B cell (primary cell): ENCODE measurements at regions not wholly inside any gene's neighbourhood (a gene's known extent, or its start where the extent isn't known, plus 50 kb on each side); places are given as distances from the start of the nearest gene placed in this dataset.

Source experiments
- ATAC-seq: fragments of 200-7000 bp; cut with Tn5 transposase; one replicate; pipeline ENCODE4 v1.10.0; 2021; ENCODE audit warnings: low read depth, mild to moderate bottlenecking, moderate number of reproducible peaks, moderate library complexity
- CTCF ChIA-PET: fragments of 350-600 bp; sonication (Branson Sonifier 250); formaldehyde crosslinking; loops from one replicate; lab custom pipeline; 2021; ENCODE audit warnings: antibody characterized with exemption, inconsistent platforms; lab: Charles Lee
- POLR2A ChIA-PET: fragments of 350-600 bp; sonication (Branson Sonifier 250); formaldehyde crosslinking; loops from one replicate; lab custom pipeline; 2021; ENCODE audit warnings: antibody characterized with exemption; lab: Charles Lee
- DNase-seq: peaks from one replicate; pipeline ENCODE4 v3.0.0; 2013
- H2AFZ ChIP-seq: 2 replicates; pipeline ENCODE4 v1.6.1; 2012; ENCODE audit warnings: mild to moderate bottlenecking, low read depth, low read length; ENCODE audit not compliant: insufficient read depth, poor library complexity, severe bottlenecking
- H3K27ac ChIP-seq, 2 donors: 1 replicate in 1 of 2; 2 replicates in 1 of 2; pipeline ENCODE4 v1.5.1; 2012 to 2013; ENCODE audit warnings: low read length in 2 of 2, mild to moderate bottlenecking in 2 of 2, moderate library complexity in 1 of 2
- H3K27me3 ChIP-seq, 4 experiments: fragments of 200-600 bp in 1 of 4; sonication (generic) in 1 of 4; replicated peaks in 1 of 4; 1 replicate in 2 of 4; 2 replicates in 2 of 4; pipeline versions ENCODE4 v1.6.1 to v1.7.0; 2013 to 2016; ENCODE audit warnings: low read length in 3 of 4, mild to moderate bottlenecking in 2 of 4, mixed read lengths in 1 of 4, moderate library complexity in 1 of 4; ENCODE audit not compliant: insufficient read depth in 4 of 4, control insufficient read depth in 3 of 4; ENCODE audit errors: control extremely low read depth in 1 of 4
- H3K36me3 ChIP-seq, 2 experiments: replicated peaks in 1 of 2; 1 replicate in 1 of 2; 2 replicates in 1 of 2; pipeline versions ENCODE4 v1.6.1 to v1.7.1; 2013; ENCODE audit warnings: low read length in 1 of 2; ENCODE audit not compliant: insufficient read depth in 2 of 2, control insufficient read depth in 1 of 2; ENCODE audit errors: control extremely low read depth in 1 of 2, extremely low read depth in 1 of 2
- H3K4me1 ChIP-seq, 2 donors: fragments of 200-600 bp in 1 of 2; sonication (generic) in 1 of 2; 1 replicate in 1 of 2; 2 replicates in 1 of 2; pipeline versions ENCODE4 v1.5.1 to v1.6.1; 2013 to 2017; ENCODE audit warnings: low read length in 2 of 2; ENCODE audit not compliant: control insufficient read depth in 2 of 2, insufficient read depth in 2 of 2
- H3K4me2 ChIP-seq: replicated peaks from 2 replicates; pipeline ENCODE3; 2012; ENCODE audit warnings: mild to moderate bottlenecking, low read depth, low read length; ENCODE audit not compliant: poor library complexity, severe bottlenecking
- H3K4me3 ChIP-seq, 5 experiments: fragments of 200-600 bp in 1 of 5; sonication (generic) in 1 of 5; 1 replicate in 3 of 5; 2 replicates in 2 of 5; pipeline versions ENCODE4 v1.5.1 to v1.7.0; 2011 to 2016; ENCODE audit warnings: low read length in 4 of 5, mild to moderate bottlenecking in 4 of 5, low read depth in 2 of 5, control low read depth in 1 of 5, moderate library complexity in 1 of 5; ENCODE audit not compliant: insufficient read depth in 1 of 5; ENCODE audit errors: control extremely low read depth in 1 of 5, extremely low read depth in 1 of 5
- H3K79me2 ChIP-seq: fragments of 200-600 bp; sonication (generic); one replicate; pipeline ENCODE4 v1.6.0; 2016; ENCODE audit warnings: low read length; ENCODE audit not compliant: control insufficient read depth, insufficient read depth
- H3K9ac ChIP-seq: fragments of 200-600 bp; sonication (generic); 2 replicates; pipeline ENCODE4 v1.6.1; 2017; ENCODE audit warnings: mild to moderate bottlenecking, low read length, moderate library complexity
- H3K9me3 ChIP-seq, 3 donors: one replicate each; pipeline versions ENCODE4 v1.6.1 to v1.7.1; 2013; ENCODE audit warnings: low read length in 2 of 3; ENCODE audit not compliant: control insufficient read depth in 2 of 3, insufficient read depth in 1 of 3; ENCODE audit errors: control extremely low read depth in 1 of 3
- H4K20me1 ChIP-seq: 2 replicates; pipeline ENCODE4 v1.6.0; 2012; ENCODE audit warnings: mild to moderate bottlenecking, low read length; ENCODE audit not compliant: insufficient read depth, control insufficient read depth, poor library complexity, severe bottlenecking
- H3K27ac Mint-ChIP-seq: one replicate; pipeline ENCODE4 v1.8.0; 2021; ENCODE audit warnings: mixed read lengths
- H3K27me3 Mint-ChIP-seq: one replicate; pipeline ENCODE4 v1.8.0; 2021; ENCODE audit warnings: mixed read lengths
- H3K4me1 Mint-ChIP-seq: one replicate; pipeline ENCODE4 v1.8.0; 2021; ENCODE audit warnings: mixed read lengths
- H3K4me3 Mint-ChIP-seq: one replicate; pipeline ENCODE4 v1.8.0; 2021; ENCODE audit warnings: mixed read lengths
- H3K9me3 Mint-ChIP-seq: one replicate; pipeline ENCODE4 v1.8.0; 2022; ENCODE audit warnings: mixed read lengths; ENCODE audit not compliant: insufficient read depth
- EZH2 ChIP-seq: IDR thresholded peaks from 2 replicates; pipeline ENCODE4 v1.6.1; 2012; ENCODE audit warnings: borderline replicate concordance, low read depth, mild to moderate bottlenecking, moderate library complexity, low read length; ENCODE audit not compliant: insufficient read depth, poor library complexity, severe bottlenecking
- WGBS: methylation state at CpG from one replicate; pipeline ENCODE4 v1.1.5; 2013; ENCODE audit warnings: missing lambda C conversion rate; ENCODE audit not compliant: insufficient coverage; 5-methylcytosine and 5-hydroxymethylcytosine counted together
- intact Hi-C: fragments of 100-400 bp; cut with micrococcal nuclease; formaldehyde crosslinking; loops from one replicate; pipeline ENCODE4 v1.10.0; 2022
- TF ChIP-seq, protein P1 (sequence below): fragments of 200-600 bp; IDR thresholded peaks from one replicate; pipeline ENCODE4 v1.8.0; 2022; ENCODE audit warnings: antibody characterized with exemption, mild to moderate bottlenecking

GRCh38 chr2:151176661-151177060, 85.0 kb downstream of the RBM43 start:
- DNase-seq (no peak), ATAC-seq (no peak)
- H2AFZ ChIP-seq: no peak overlapping the region
- H3K36me3 ChIP-seq: no peaks in the 10 kb centered on the region
- H3K27ac Mint-ChIP-seq: no peak overlapping the region
- no peak overlapping the region for H3K4me3 Mint-ChIP-seq
- H4K20me1 ChIP-seq: no peaks in the 10 kb centered on the region
- intact Hi-C loops: no loop called here
- H3K4me3 ChIP-seq: no peak overlapping the region
- H3K27me3 Mint-ChIP-seq: peaks cover 25% of the 10 kb centered on the region
- H3K4me2 ChIP-seq: no peak overlapping the region
- H3K27ac ChIP-seq: no peak overlapping the region
- WGBS: no CpG with 5 or more reads among the region's 3 CpGs
- POLR2A ChIA-PET: no interaction called here
- TF ChIP-seq EZH2: no peak
- TF ChIP-seq, protein P1, sequence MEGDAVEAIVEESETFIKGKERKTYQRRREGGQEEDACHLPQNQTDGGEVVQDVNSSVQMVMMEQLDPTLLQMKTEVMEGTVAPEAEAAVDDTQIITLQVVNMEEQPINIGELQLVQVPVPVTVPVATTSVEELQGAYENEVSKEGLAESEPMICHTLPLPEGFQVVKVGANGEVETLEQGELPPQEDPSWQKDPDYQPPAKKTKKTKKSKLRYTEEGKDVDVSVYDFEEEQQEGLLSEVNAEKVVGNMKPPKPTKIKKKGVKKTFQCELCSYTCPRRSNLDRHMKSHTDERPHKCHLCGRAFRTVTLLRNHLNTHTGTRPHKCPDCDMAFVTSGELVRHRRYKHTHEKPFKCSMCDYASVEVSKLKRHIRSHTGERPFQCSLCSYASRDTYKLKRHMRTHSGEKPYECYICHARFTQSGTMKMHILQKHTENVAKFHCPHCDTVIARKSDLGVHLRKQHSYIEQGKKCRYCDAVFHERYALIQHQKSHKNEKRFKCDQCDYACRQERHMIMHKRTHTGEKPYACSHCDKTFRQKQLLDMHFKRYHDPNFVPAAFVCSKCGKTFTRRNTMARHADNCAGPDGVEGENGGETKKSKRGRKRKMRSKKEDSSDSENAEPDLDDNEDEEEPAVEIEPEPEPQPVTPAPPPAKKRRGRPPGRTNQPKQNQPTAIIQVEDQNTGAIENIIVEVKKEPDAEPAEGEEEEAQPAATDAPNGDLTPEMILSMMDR: no peak
- H3K79me2 ChIP-seq: no peaks in the 10 kb centered on the region
- CTCF ChIA-PET: interaction anchor here (0.7 kb wide), 1 partner anchor 1866 kb away, joined by 3 read pairs; no protein-coding TSS in a partner anchor
- no peak overlapping the region for H3K9ac ChIP-seq
- H3K9me3 ChIP-seq: peaks cover 0 to 1% (median 0%) of the 10 kb centered on the region in 3 donors
- H3K4me1 Mint-ChIP-seq: no peaks in the 10 kb centered on the region
- no peaks in the 10 kb centered on the region for H3K4me1 ChIP-seq
- H3K9me3 Mint-ChIP-seq: no peaks in the 10 kb centered on the region
- peaks cover 0 to 6% (median 0%) of the 10 kb centered on the region in 4 experiments for H3K27me3 ChIP-seq

- ChIA-PET POLR2A (no interaction called here), CTCF (no interaction called here)
- Histone ChIP-seq H2AFZ (no peak overlapping the region), H3K4me3 (no peak overlapping the region), H3K27me3 (peaks cover 0 to 6% (median 0%) of the 10 kb centered on the region in 4 experiments), H3K79me2 (no peaks in the 10 kb centered on the region), H3K27ac (no peak overlapping the region), H3K4me1 (no peaks in the 10 kb centered on the region), H4K20me1 (no peaks in the 10 kb centered on the region), H3K9ac (no peak overlapping the region), H3K9me3 (peaks cover 0 to 1% (median 0%) of the 10 kb centered on the region in 3 donors), H3K4me2 (no peak overlapping the region), H3K36me3 (no peaks in the 10 kb centered on the region)
- no peak overlapping the region for H3K4me3 Mint-ChIP-seq
- H3K27ac Mint-ChIP-seq: no peak overlapping the region
- ATAC-seq: no peak
- TF ChIP-seq, protein P1: no peak
- TF ChIP-seq EZH2: no peak
- no peak for DNase-seq
- whole genome bisulfite sequencing: 76% methylated on average over 3 of the region's 5 CpGs
- intact Hi-C loops: no loop called here
- H3K27me3 Mint-ChIP-seq: peaks cover 22% of the 10 kb centered on the region
- H3K9me3 Mint-ChIP-seq: no peaks in the 10 kb centered on the region
- H3K4me1 Mint-ChIP-seq: no peaks in the 10 kb centered on the region
Measured at GRCh38 chr2:151175864-151176263, 85.8 kb downstream of the RBM43 start.
